HCT116 (cell line): ENCODE measurements at regions not wholly inside any gene's neighbourhood (a gene's known extent, or its start where the extent isn't known, plus 50 kb on each side); places are given as distances from the start of the nearest gene placed in this dataset.

Experiments
- CEBPB ChIP-seq: IDR thresholded peaks from 2 replicates; pipeline ENCODE4 v1.6.1; 2012; ENCODE audit warnings: low read depth
- POLR2A ChIP-seq: IDR thresholded peaks from 2 replicates; pipeline ENCODE4 v1.7.0; 2011; ENCODE audit warnings: borderline replicate concordance; ENCODE audit not compliant: insufficient read depth, insufficient read length; ENCODE audit errors: extremely low read depth
- SRF ChIP-seq: IDR thresholded peaks from 2 replicates; pipeline ENCODE4 v1.6.1; 2012; ENCODE audit warnings: low read depth
- YY1 ChIP-seq: IDR thresholded peaks from 2 replicates; pipeline ENCODE4 v1.6.1; 2011; ENCODE audit warnings: low read length, low read depth, moderate library complexity, mild to moderate bottlenecking; ENCODE audit not compliant: insufficient replicate concordance; ENCODE audit errors: extremely low read depth
- ZFX ChIP-seq: fragments of 450-650 bp; IDR thresholded peaks from 2 replicates; pipeline ENCODE4 v1.6.1; 2017
- TF ChIP-seq, protein P1 (sequence below), 3 experiments: fragments of 200-600 bp in 1 of 3; sonication (generic) in 1 of 3; IDR thresholded peaks in 2 of 3; conservative IDR thresholded peaks in 1 of 3; 2 replicates each; pipeline ENCODE4 v1.5.1; 2012 to 2017; ENCODE audit warnings: low read depth in 2 of 3, low read length in 2 of 3, antibody characterized with exemption in 1 of 3, borderline replicate concordance in 1 of 3, control low read depth in 1 of 3, mild to moderate bottlenecking in 1 of 3, mixed read lengths in 1 of 3, mixed run types in 1 of 3, moderate library complexity in 1 of 3; ENCODE audit not compliant: insufficient read depth in 1 of 3

DNA sequence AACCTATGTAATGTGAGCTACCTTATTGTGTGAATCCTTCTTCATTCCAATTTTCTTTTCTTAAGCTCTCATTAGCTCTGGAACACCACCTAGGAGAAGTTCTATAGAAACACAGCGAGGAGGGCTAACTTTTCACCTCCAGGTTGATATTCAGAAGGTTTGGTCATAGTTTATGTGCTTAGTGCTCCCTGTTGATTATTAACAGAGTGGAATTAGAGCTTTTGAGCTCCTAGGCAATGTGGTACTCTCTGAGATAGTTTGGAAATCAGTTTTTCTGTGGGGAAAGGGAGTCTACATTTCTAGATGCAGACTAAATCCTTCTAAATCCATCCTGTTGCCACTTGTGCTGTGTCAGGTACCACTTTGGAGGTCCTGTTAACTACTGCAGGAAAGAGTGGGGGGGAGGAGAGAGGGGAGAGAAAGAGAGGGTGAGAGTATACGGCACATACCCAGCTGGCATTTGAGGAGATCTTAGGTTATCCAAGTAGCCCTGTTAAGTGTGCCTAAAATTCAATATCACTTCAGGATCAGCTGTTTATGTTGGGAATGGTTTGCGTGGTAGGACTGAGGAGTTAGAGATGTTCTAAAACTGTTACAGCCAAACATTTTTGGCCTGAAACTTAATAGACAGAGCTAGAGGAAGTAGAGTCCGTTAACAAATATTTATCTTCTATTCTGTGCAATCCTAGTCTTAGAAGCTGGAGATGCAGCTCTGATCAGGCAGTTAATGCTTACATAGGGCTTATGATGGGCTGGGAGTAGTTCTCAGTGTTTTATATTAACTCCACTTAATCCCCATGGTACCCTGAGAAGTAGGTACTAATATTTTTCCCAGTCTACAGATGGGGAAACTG lies 117.5 kb upstream of the PROK2 start:
- TF ChIP-seq CEBPB = no peak
- TF ChIP-seq, protein P1, sequence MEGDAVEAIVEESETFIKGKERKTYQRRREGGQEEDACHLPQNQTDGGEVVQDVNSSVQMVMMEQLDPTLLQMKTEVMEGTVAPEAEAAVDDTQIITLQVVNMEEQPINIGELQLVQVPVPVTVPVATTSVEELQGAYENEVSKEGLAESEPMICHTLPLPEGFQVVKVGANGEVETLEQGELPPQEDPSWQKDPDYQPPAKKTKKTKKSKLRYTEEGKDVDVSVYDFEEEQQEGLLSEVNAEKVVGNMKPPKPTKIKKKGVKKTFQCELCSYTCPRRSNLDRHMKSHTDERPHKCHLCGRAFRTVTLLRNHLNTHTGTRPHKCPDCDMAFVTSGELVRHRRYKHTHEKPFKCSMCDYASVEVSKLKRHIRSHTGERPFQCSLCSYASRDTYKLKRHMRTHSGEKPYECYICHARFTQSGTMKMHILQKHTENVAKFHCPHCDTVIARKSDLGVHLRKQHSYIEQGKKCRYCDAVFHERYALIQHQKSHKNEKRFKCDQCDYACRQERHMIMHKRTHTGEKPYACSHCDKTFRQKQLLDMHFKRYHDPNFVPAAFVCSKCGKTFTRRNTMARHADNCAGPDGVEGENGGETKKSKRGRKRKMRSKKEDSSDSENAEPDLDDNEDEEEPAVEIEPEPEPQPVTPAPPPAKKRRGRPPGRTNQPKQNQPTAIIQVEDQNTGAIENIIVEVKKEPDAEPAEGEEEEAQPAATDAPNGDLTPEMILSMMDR (IDR thresholded peaks at IDR 0.05 in 2 of 3, conservative IDR thresholded peaks at IDR 0.05 in 1 of 3; ENCODE audit: borderline replicate concordance in 1 of 3, insufficient read depth in 1 of 3, low read depth in 2 of 3, low read length in 2 of 3) = no peak
- no peak for TF ChIP-seq YY1
- no peak for TF ChIP-seq ZFX
- no peak for TF ChIP-seq POLR2A
- no peak for TF ChIP-seq SRF
